Loucy (cell line): ENCODE measurements at regions not wholly inside any gene's neighbourhood (a gene's known extent, or its start where the extent isn't known, plus 50 kb on each side); places are given as distances from the start of the nearest gene placed in this dataset.

Experiments
- EZH2phosphoT487 ChIP-seq: fragments of 200-600 bp; IDR thresholded peaks from 2 replicates; pipeline ENCODE4 v1.6.1; 2018; ENCODE audit warnings: antibody characterized with exemption, mild to moderate bottlenecking, moderate library complexity, borderline replicate concordance
- TF ChIP-seq, protein P1 (sequence below): fragments of 200-600 bp; sonication (generic); conservative IDR thresholded peaks from 2 replicates; pipeline ENCODE4 v1.5.1; 2014; ENCODE audit warnings: mild to moderate bottlenecking, antibody characterized with exemption, low read length

- TF ChIP-seq, protein P1, sequence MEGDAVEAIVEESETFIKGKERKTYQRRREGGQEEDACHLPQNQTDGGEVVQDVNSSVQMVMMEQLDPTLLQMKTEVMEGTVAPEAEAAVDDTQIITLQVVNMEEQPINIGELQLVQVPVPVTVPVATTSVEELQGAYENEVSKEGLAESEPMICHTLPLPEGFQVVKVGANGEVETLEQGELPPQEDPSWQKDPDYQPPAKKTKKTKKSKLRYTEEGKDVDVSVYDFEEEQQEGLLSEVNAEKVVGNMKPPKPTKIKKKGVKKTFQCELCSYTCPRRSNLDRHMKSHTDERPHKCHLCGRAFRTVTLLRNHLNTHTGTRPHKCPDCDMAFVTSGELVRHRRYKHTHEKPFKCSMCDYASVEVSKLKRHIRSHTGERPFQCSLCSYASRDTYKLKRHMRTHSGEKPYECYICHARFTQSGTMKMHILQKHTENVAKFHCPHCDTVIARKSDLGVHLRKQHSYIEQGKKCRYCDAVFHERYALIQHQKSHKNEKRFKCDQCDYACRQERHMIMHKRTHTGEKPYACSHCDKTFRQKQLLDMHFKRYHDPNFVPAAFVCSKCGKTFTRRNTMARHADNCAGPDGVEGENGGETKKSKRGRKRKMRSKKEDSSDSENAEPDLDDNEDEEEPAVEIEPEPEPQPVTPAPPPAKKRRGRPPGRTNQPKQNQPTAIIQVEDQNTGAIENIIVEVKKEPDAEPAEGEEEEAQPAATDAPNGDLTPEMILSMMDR, result no peak
- no peak for TF ChIP-seq EZH2phosphoT487
Observed at GRCh38 chr3:148591525-148591924, 106.2 kb upstream of the AGTR1 start.
